H9 (cell line): ENCODE measurements at regions not wholly inside any gene's neighbourhood (a gene's known extent, or its start where the extent isn't known, plus 50 kb on each side); places are given as distances from the start of the nearest gene placed in this dataset.
A peak's percentile ranks its signal among the peaks of the same experiment; 100 is the strongest.

ENCODE experiments used
- DNase-seq: peaks from one replicate; pipeline ENCODE4 v3.0.0-alpha.2; 2017
- H2AFZ ChIP-seq: one replicate; pipeline ENCODE4 v1.6.1; 2013; ENCODE audit warnings: mild to moderate bottlenecking, low read length, control low read depth, moderate library complexity
- H2AK5ac ChIP-seq: 2 replicates; pipeline ENCODE4 v1.6.1; 2013; ENCODE audit warnings: low read length, control low read depth, mixed read lengths; ENCODE audit not compliant: insufficient read length
- H2BK120ac ChIP-seq: one replicate; pipeline ENCODE4 v1.6.1; 2013; ENCODE audit warnings: low read depth, mild to moderate bottlenecking, low read length, control low read depth, inconsistent platforms; ENCODE audit not compliant: poor library complexity, severe bottlenecking
- H2BK12ac ChIP-seq: 2 replicates; pipeline ENCODE4 v1.6.1; 2013; ENCODE audit warnings: low read length, control low read depth, mixed read lengths, low read depth; ENCODE audit not compliant: insufficient read length
- H2BK15ac ChIP-seq: 2 replicates; pipeline ENCODE4 v1.6.1; 2013; ENCODE audit warnings: low read depth, low read length, control low read depth
- H2BK20ac ChIP-seq: one replicate; pipeline ENCODE4 v1.6.1; 2013; ENCODE audit warnings: low read depth, mild to moderate bottlenecking, low read length, control low read depth, inconsistent platforms; ENCODE audit not compliant: poor library complexity, severe bottlenecking
- H2BK5ac ChIP-seq: 2 replicates; pipeline ENCODE4 v1.6.1; 2013; ENCODE audit warnings: low read length, control low read depth, mixed read lengths; ENCODE audit not compliant: insufficient read length
- H3K14ac ChIP-seq: 2 replicates; pipeline ENCODE4 v1.6.1; 2013; ENCODE audit warnings: low read length, control low read depth; ENCODE audit not compliant: insufficient read depth
- H3K18ac ChIP-seq: 2 replicates; pipeline ENCODE4 v1.6.1; 2013; ENCODE audit warnings: low read depth, mild to moderate bottlenecking, mixed read lengths, low read length, control low read depth; ENCODE audit not compliant: insufficient read length
- H3K23ac ChIP-seq: 2 replicates; pipeline ENCODE4 v1.6.1; 2013; ENCODE audit warnings: low read length, control low read depth, mixed read lengths, low read depth; ENCODE audit not compliant: insufficient read length
- H3K23me2 ChIP-seq: 2 replicates; pipeline ENCODE4 v1.6.1; 2013; ENCODE audit warnings: low read depth, mild to moderate bottlenecking, mixed read lengths, low read length, control low read depth; ENCODE audit not compliant: insufficient read length, poor library complexity, severe bottlenecking
- H3K27ac ChIP-seq: 2 replicates; pipeline ENCODE4 v1.5.1; 2013; ENCODE audit warnings: low read length, control low read depth, mixed read lengths, low read depth; ENCODE audit not compliant: insufficient read length
- H3K27me3 ChIP-seq: 2 replicates; pipeline ENCODE4 v1.6.1; 2013; ENCODE audit warnings: low read length, control low read depth, inconsistent platforms; ENCODE audit not compliant: insufficient read depth
- H3K4ac ChIP-seq: 2 replicates; pipeline ENCODE4 v1.6.1; 2013; ENCODE audit warnings: low read depth, mild to moderate bottlenecking, control low read depth, inconsistent platforms, low read length, moderate library complexity
- H3K4me1 ChIP-seq: 2 replicates; pipeline ENCODE4 v1.6.1; 2013; ENCODE audit warnings: low read length, control low read depth, inconsistent platforms; ENCODE audit not compliant: insufficient read depth
- H3K4me2 ChIP-seq: 2 replicates; pipeline ENCODE4 v1.6.1; 2013; ENCODE audit warnings: low read length, control low read depth, mixed read lengths; ENCODE audit not compliant: insufficient read length, insufficient read depth
- H3K56ac ChIP-seq: 2 replicates; pipeline ENCODE4 v1.6.1; 2013; ENCODE audit warnings: low read depth, mild to moderate bottlenecking, mixed read lengths, low read length, control low read depth; ENCODE audit not compliant: insufficient read length
- H3K79me1 ChIP-seq: 2 replicates; pipeline ENCODE4 v1.6.1; 2013; ENCODE audit warnings: low read depth, mild to moderate bottlenecking, moderate library complexity, low read length, control low read depth, inconsistent platforms; ENCODE audit not compliant: insufficient read depth, poor library complexity, severe bottlenecking
- H3K79me2 ChIP-seq: 2 replicates; pipeline ENCODE4 v1.6.1; 2013; ENCODE audit warnings: low read length, control low read depth, inconsistent platforms; ENCODE audit not compliant: insufficient read depth
- H3K9ac ChIP-seq: 2 replicates; pipeline ENCODE4 v1.6.1; 2013; ENCODE audit warnings: low read length, control low read depth, mixed read lengths; ENCODE audit not compliant: insufficient read length; ENCODE audit errors: extremely low read depth
- H3K9me3 ChIP-seq: one replicate; pipeline ENCODE4 v1.6.1; 2013; ENCODE audit warnings: low read depth, low read length, inconsistent platforms; ENCODE audit not compliant: control insufficient read depth
- H3T11ph ChIP-seq: one replicate; pipeline ENCODE4 v1.6.1; 2013; ENCODE audit warnings: mild to moderate bottlenecking, low read length, control low read depth, inconsistent platforms
- H4K20me1 ChIP-seq: one replicate; pipeline ENCODE4 v1.6.1; 2013; ENCODE audit not compliant: control insufficient read depth, insufficient read length, insufficient read depth
- H4K5ac ChIP-seq: 2 replicates; pipeline ENCODE4 v1.6.1; 2013; ENCODE audit warnings: low read depth, mild to moderate bottlenecking, mixed read lengths, low read length, control low read depth; ENCODE audit not compliant: insufficient read length
- H4K8ac ChIP-seq: replicated peaks from 2 replicates; pipeline ENCODE4 v1.6.1; 2013; ENCODE audit warnings: low read length, control low read depth, mixed read lengths, low read depth; ENCODE audit not compliant: insufficient read length
- H4K91ac ChIP-seq: 2 replicates; pipeline ENCODE4 v1.6.1; 2013; ENCODE audit warnings: low read depth, mild to moderate bottlenecking, moderate library complexity, mixed read lengths, low read length, control low read depth; ENCODE audit not compliant: insufficient read length
- H3K27ac Mint-ChIP-seq, 3 experiments: 2 replicates in 2 of 3; 3 replicates in 1 of 3; pipeline ENCODE4 v1.8.0; 2020 to 2021; ENCODE audit warnings: mixed read lengths in 3 of 3, mild to moderate bottlenecking in 1 of 3, moderate library complexity in 1 of 3
- H3K27me3 Mint-ChIP-seq: 2 replicates; pipeline ENCODE4 v1.8.0; 2021; ENCODE audit warnings: low read depth, mild to moderate bottlenecking, moderate library complexity, mixed read lengths
- H3K36me3 Mint-ChIP-seq, 3 experiments: 2 replicates in 2 of 3; 3 replicates in 1 of 3; pipeline ENCODE4 v1.8.0; 2020 to 2021; ENCODE audit warnings: low read depth in 3 of 3, mixed read lengths in 3 of 3; ENCODE audit not compliant: insufficient read depth in 1 of 3
- H3K4me1 Mint-ChIP-seq, 2 experiments: 2 replicates each; pipeline ENCODE4 v1.8.0; 2020; ENCODE audit warnings: mixed read lengths in 2 of 2
- H3K4me3 Mint-ChIP-seq, 2 experiments: 2 replicates in 1 of 2; 3 replicates in 1 of 2; pipeline ENCODE4 v1.8.0; 2020 to 2021; ENCODE audit warnings: mild to moderate bottlenecking in 2 of 2, mixed read lengths in 2 of 2, moderate library complexity in 1 of 2
- H3K9me3 Mint-ChIP-seq, 2 experiments: 2 replicates in 1 of 2; 3 replicates in 1 of 2; pipeline ENCODE4 v1.8.0; 2020; ENCODE audit warnings: mild to moderate bottlenecking in 2 of 2, mixed read lengths in 2 of 2, moderate library complexity in 1 of 2
- CTCF ChIP-seq: fragments of 200-600 bp; sonication (generic); conservative IDR thresholded peaks from 3 replicates; pipeline ENCODE4 v1.8.0; 2021; ENCODE audit warnings: antibody characterized with exemption, mild to moderate bottlenecking

- Histone ChIP-seq H4K5ac (no peak overlapping the region), H3K9me3 (no peaks in the 10 kb centered on the region), H2BK20ac (no peak overlapping the region), H3K79me1 (no peaks in the 10 kb centered on the region), H3K18ac (no peak overlapping the region), H3K79me2 (no peaks in the 10 kb centered on the region), H3K27ac (no peak overlapping the region), H2BK120ac (no peak overlapping the region), H2BK15ac (no peak overlapping the region), H4K20me1 (no peaks in the 10 kb centered on the region), H4K8ac (no peak overlapping the region), H3K14ac (no peak overlapping the region), H2BK12ac (no peak overlapping the region), H3K23me2 (no peaks in the 10 kb centered on the region), H4K91ac (no peak overlapping the region), H3K9ac (no peak overlapping the region), H3K4me1 (no peaks in the 10 kb centered on the region), H3K23ac (no peak overlapping the region), H3K4me2 (no peak overlapping the region), H2AFZ (no peak overlapping the region), H2AK5ac (no peak overlapping the region), H3K56ac (no peak overlapping the region), H3K4ac (no peak overlapping the region), H3K27me3 (no peaks in the 10 kb centered on the region), H2BK5ac (no peak overlapping the region), H3T11ph (no peak overlapping the region)
- Mint-ChIP-seq H3K4me3 (no peak overlapping the region), H3K9me3 (no peaks in the 10 kb centered on the region), H3K27ac (no peak overlapping the region), H3K36me3 (no peaks in the 10 kb centered on the region), H3K4me1 (no peaks in the 10 kb centered on the region), H3K27me3 (peaks cover 3% of the 10 kb centered on the region; the same call in 1 of the 2 replicates)
- no peak for DNase-seq
- peak; percentile 22; the same call in 1 of the 3 replicates for TF ChIP-seq CTCF
These were observed 154.5 kb upstream of the QRFPR start for GRCh38 chr4:121535351-121535750.
